GM13976 (cell line): ENCODE measurements at regions not wholly inside any gene's neighbourhood (a gene's known extent, or its start where the extent isn't known, plus 50 kb on each side); places are given as distances from the start of the nearest gene placed in this dataset.

Experiments
- DNase-seq: peaks from one replicate; pipeline ENCODE4 v3.0.0; 2012; ENCODE audit warnings: low spot score
- in situ Hi-C: fragments of 300-500 bp; cut with MboI; formaldehyde crosslinking; loops from one replicate; pipeline ENCODE4 v1.12.0; 2022; ENCODE audit warnings: low sequenced_read_pairs, mixed read lengths, inconsistent platforms; ENCODE audit not compliant: unreplicated experiment
- TF ChIP-seq, protein P1 (sequence below): IDR thresholded peaks from 2 replicates; pipeline ENCODE4 v1.5.1; 2012; ENCODE audit warnings: borderline replicate concordance, mild to moderate bottlenecking; ENCODE audit not compliant: insufficient read depth; ENCODE audit errors: extremely low read depth, missing control alignments, control extremely low read depth

DNA sequence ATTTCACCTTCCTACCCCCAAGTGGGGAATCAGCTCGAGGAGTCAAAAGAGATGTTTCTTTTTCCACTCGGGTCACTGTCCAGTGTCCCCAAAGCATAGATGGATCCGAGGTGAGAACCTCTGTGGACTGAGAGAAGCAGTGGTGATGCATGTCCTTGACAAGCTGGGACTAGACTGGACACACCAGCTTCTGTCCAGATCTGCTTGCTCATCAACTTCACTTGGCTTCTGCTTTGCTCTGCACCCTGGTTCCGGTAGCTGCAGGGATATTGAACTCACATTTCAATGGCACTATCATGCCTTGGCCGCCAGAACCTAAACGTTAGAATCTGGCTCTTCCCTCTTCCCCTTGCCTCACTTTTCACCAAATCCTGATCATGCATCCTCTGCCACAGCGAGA, 50.3 kb upstream of the CXCL12 start:
- TF ChIP-seq, protein P1, sequence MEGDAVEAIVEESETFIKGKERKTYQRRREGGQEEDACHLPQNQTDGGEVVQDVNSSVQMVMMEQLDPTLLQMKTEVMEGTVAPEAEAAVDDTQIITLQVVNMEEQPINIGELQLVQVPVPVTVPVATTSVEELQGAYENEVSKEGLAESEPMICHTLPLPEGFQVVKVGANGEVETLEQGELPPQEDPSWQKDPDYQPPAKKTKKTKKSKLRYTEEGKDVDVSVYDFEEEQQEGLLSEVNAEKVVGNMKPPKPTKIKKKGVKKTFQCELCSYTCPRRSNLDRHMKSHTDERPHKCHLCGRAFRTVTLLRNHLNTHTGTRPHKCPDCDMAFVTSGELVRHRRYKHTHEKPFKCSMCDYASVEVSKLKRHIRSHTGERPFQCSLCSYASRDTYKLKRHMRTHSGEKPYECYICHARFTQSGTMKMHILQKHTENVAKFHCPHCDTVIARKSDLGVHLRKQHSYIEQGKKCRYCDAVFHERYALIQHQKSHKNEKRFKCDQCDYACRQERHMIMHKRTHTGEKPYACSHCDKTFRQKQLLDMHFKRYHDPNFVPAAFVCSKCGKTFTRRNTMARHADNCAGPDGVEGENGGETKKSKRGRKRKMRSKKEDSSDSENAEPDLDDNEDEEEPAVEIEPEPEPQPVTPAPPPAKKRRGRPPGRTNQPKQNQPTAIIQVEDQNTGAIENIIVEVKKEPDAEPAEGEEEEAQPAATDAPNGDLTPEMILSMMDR: no peak
- in situ Hi-C loops: no loop called here
- no peak for DNase-seq

- in situ Hi-C loops: no loop called here
- no peak for DNase-seq
- TF ChIP-seq, protein P1: no peak
Measured at GRCh38 chr10:44436240-44436639, 51.3 kb upstream of the CXCL12 start.

- DNase-seq: no peak
- in situ Hi-C loops: no loop called here
- TF ChIP-seq, protein P1: no peak
Measured at GRCh38 chr10:44437840-44438511, 53.1 kb upstream of the CXCL12 start.

DNA sequence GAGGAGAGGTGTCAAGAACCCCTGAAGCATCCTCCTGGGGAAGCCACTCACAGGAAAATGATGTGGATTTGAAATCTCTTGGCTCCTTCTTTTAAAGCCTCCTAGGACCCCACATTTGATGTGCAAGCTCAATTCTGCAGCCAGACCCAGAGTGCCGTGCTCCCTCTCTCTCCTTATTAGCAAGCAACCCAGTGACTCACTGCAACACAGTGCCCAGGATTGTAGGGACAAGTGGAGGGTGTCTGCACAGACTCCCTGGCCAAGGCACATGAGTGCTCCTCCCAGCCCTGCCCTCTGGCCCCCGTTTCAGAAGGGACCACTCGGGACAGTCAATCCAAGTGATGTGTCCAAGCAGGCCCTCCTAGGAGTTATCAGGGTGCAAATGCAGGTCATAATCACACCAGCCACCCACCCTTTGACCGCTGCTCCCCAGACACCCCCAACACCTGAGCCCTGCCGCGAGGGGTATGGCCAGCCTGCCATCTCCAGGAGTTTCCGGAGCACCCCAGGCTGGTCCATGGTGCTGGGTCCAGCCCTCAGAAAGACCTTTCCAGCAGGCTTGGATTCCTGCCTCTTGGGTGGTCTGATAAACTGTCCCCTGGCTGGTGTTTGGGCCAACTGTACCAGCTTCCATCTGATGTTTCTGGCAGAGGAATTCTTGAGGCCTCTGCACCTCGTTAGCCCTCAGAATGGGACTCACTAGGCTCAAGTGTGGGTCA, 54.5 kb upstream of the CXCL12 start:
- DNase-seq: no peak

DNA sequence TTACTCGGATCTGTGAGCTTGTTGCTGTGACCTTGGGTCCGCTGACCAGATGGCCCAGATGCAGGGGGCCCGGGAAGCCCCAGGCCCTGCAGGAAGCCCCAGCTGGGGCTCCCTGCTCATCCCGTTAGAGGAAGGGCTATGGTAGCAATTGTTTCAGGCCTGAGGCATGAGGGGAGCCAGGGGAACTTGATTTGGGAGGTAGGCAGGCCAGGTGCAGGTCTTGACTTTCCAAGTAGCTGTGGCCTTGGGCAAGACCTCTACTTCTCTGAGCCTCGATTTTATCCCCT, 55.0 kb upstream of the CXCL12 start:
- in situ Hi-C loops: no loop called here
- TF ChIP-seq, protein P1: no peak
- no peak for DNase-seq

More for the DNA sequence above, 54.5 kb upstream of the CXCL12 start:
- in situ Hi-C loops: no loop called here
- TF ChIP-seq, protein P1: no peak

GRCh38 chr10:44457259-44457658, 72.4 kb upstream of the CXCL12 start:
- TF ChIP-seq, protein P1: no peak
- in situ Hi-C loops: no loop called here

More at GRCh38 chr10:44457259-44457658, 72.4 kb upstream of the CXCL12 start:
- DNase-seq: no peak
